ENCODE measurements at regions not wholly inside any gene's neighbourhood (a gene's known extent, or its start where the extent isn't known, plus 50 kb on each side); places are given as distances from the start of the nearest gene placed in this dataset.

- Histone ChIP-seq H3K4me1 (ENCODE audit: control insufficient read depth, extremely low read depth, insufficient read depth, low read length) (no peaks in the 10 kb centered on the region), H3K27ac (ENCODE audit: insufficient read depth, low read length) (no peak overlapping the region), H2AFZ (ENCODE audit: low read length) (no peak overlapping the region), H3K9ac (ENCODE audit: insufficient read depth, low read length) (no peak overlapping the region), H3K9me3 (ENCODE audit: control insufficient read depth, insufficient read depth, low read depth, low read length) (no peaks in the 10 kb centered on the region), H3K4me3 (replicated peaks in 1 of 4; ENCODE audit: control extremely low read depth in 1 of 4, insufficient read depth in 1 of 4, low read depth in 3 of 4, low read length in 4 of 4) (no peak overlapping the region), H3K27me3 (ENCODE audit: control insufficient read depth, insufficient read depth, low read length) (peaks cover 6% of the 10 kb centered on the region), H3K36me3 (ENCODE audit: control insufficient read depth, insufficient read depth, low read length) (no peaks in the 10 kb centered on the region), H3K4me2 (ENCODE audit: extremely low read depth, insufficient read depth, low read length) (no peak overlapping the region), H3K79me2 (ENCODE audit: control insufficient read depth, insufficient read depth, low read length) (no peaks in the 10 kb centered on the region), H4K20me1 (ENCODE audit: control insufficient read depth, extremely low read depth, insufficient read depth, low read length) (no peaks in the 10 kb centered on the region)
- no peak for DNase-seq (ENCODE audit: low read depth in 2 of 2)
- TF ChIP-seq CTCF (conservative IDR thresholded peaks at IDR 0.05 in 1 of 2, IDR thresholded peaks at IDR 0.05 in 1 of 2; ENCODE audit: low read depth in 1 of 2, low read length in 2 of 2) (no peak), EZH2 (IDR thresholded peaks at IDR 0.05; ENCODE audit: low read length, missing control alignments) (no peak)
These were observed 55.6 kb upstream of the KL start for GRCh38 chr13:32960626-32961025.

- no peak overlapping the region for H3K9ac ChIP-seq (ENCODE audit: insufficient read depth, low read length)
- H3K79me2 ChIP-seq (ENCODE audit: control insufficient read depth, insufficient read depth, low read length), result no peaks in the 10 kb centered on the region
- no peaks in the 10 kb centered on the region for H4K20me1 ChIP-seq (ENCODE audit: control insufficient read depth, extremely low read depth, insufficient read depth, low read length)
- no peak overlapping the region for H2AFZ ChIP-seq (ENCODE audit: low read length)
- no peak overlapping the region for H3K27ac ChIP-seq (ENCODE audit: insufficient read depth, low read length)
- H3K4me2 ChIP-seq (ENCODE audit: extremely low read depth, insufficient read depth, low read length), result no peak overlapping the region
- DNase-seq (ENCODE audit: low read depth in 2 of 2), result no peak
- H3K4me3 ChIP-seq (replicated peaks in 1 of 4; ENCODE audit: control extremely low read depth in 1 of 4, insufficient read depth in 1 of 4, low read depth in 3 of 4, low read length in 4 of 4), result no peak overlapping the region
- TF ChIP-seq EZH2 (IDR thresholded peaks at IDR 0.05; ENCODE audit: low read length, missing control alignments) (no peak), CTCF (conservative IDR thresholded peaks at IDR 0.05 in 1 of 2, IDR thresholded peaks at IDR 0.05 in 1 of 2; ENCODE audit: low read depth in 1 of 2, low read length in 2 of 2) (no peak)
- peaks cover 6% of the 10 kb centered on the region for H3K27me3 ChIP-seq (ENCODE audit: control insufficient read depth, insufficient read depth, low read length)
- no peaks in the 10 kb centered on the region for H3K9me3 ChIP-seq (ENCODE audit: control insufficient read depth, insufficient read depth, low read depth, low read length)
- H3K4me1 ChIP-seq (ENCODE audit: control insufficient read depth, extremely low read depth, insufficient read depth, low read length), result no peaks in the 10 kb centered on the region
- H3K36me3 ChIP-seq (ENCODE audit: control insufficient read depth, insufficient read depth, low read length), result no peaks in the 10 kb centered on the region
These were observed 54.5 kb upstream of the KL start for GRCh38 chr13:32961724-32962123.

- DNase-seq (ENCODE audit: low read depth in 2 of 2), result no peak
- H2AFZ ChIP-seq (ENCODE audit: low read length), result no peak overlapping the region
- no peaks in the 10 kb centered on the region for H3K36me3 ChIP-seq (ENCODE audit: control insufficient read depth, insufficient read depth, low read length)
- H4K20me1 ChIP-seq (ENCODE audit: control insufficient read depth, extremely low read depth, insufficient read depth, low read length), result no peaks in the 10 kb centered on the region
- H3K79me2 ChIP-seq (ENCODE audit: control insufficient read depth, insufficient read depth, low read length), result no peaks in the 10 kb centered on the region
- no peak overlapping the region for H3K4me2 ChIP-seq (ENCODE audit: extremely low read depth, insufficient read depth, low read length)
- peaks cover 4% of the 10 kb centered on the region for H3K27me3 ChIP-seq (ENCODE audit: control insufficient read depth, insufficient read depth, low read length)
- TF ChIP-seq EZH2 (IDR thresholded peaks at IDR 0.05; ENCODE audit: low read length, missing control alignments), result no peak
- TF ChIP-seq CTCF (conservative IDR thresholded peaks at IDR 0.05 in 1 of 2, IDR thresholded peaks at IDR 0.05 in 1 of 2; ENCODE audit: low read depth in 1 of 2, low read length in 2 of 2), result no peak
- no peak overlapping the region for H3K9ac ChIP-seq (ENCODE audit: insufficient read depth, low read length)
- no peaks in the 10 kb centered on the region for H3K4me1 ChIP-seq (ENCODE audit: control insufficient read depth, extremely low read depth, insufficient read depth, low read length)
- no peak overlapping the region for H3K27ac ChIP-seq (ENCODE audit: insufficient read depth, low read length)
- no peaks in the 10 kb centered on the region for H3K9me3 ChIP-seq (ENCODE audit: control insufficient read depth, insufficient read depth, low read depth, low read length)
- H3K4me3 ChIP-seq (replicated peaks in 1 of 4; ENCODE audit: control extremely low read depth in 1 of 4, insufficient read depth in 1 of 4, low read depth in 3 of 4, low read length in 4 of 4), result no peak overlapping the region
These were observed 53.9 kb upstream of the KL start for GRCh38 chr13:32962342-32962741.
